Prostate gland (tissue), 2 donors: ENCODE measurements at regions not wholly inside any gene's neighbourhood (a gene's known extent, or its start where the extent isn't known, plus 50 kb on each side); places are given as distances from the start of the nearest gene placed in this dataset.

Source experiments
- CTCF ChIP-seq, 4 experiments: fragments of 200-600 bp in 2 of 4; fragments of 450-650 bp in 2 of 4; sonication (generic) in 2 of 4; IDR thresholded peaks; 1 replicate in 3 of 4; 2 replicates in 1 of 4; pipeline ENCODE4 v1.5.1; 2016 to 2019; ENCODE audit warnings: antibody characterized with exemption in 4 of 4, mild to moderate bottlenecking in 2 of 4, moderate library complexity in 2 of 4
- POLR2A ChIP-seq: fragments of 450-650 bp; IDR thresholded peaks from one replicate; pipeline ENCODE4 v1.6.1; 2016; ENCODE audit warnings: antibody characterized with exemption, mild to moderate bottlenecking
- POLR2AphosphoS5 ChIP-seq: sonication (generic); formaldehyde crosslinking; IDR thresholded peaks from one replicate; pipeline ENCODE4 v1.6.1; 2017; ENCODE audit warnings: antibody characterized with exemption

DNA sequence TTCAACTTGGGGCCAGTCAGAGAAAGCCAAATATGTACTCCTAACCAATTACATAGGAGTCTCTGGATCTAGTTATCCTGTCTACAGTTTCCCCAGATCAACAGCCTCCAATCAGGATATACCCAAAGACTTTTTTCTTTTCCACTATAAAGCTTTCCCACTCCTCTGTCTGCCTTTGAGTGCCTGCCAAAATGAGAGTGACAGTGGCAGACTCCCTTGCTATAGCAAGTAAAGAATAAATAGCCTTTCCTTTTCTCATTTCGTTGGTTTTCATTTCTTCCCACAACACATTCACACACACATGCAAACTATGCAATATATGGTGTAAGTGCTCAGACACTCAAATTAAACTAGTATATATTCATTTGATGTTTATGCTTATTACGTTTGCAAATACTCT, 302.4 kb upstream of the TACR3 start:
- TF ChIP-seq CTCF (IDR thresholded peaks at IDR 0.05) (no peak), POLR2AphosphoS5 (no peak), POLR2A (no peak)
